ENCODE measurements at regions not wholly inside any gene's neighbourhood (a gene's known extent, or its start where the extent isn't known, plus 50 kb on each side); places are given as distances from the start of the nearest gene placed in this dataset.

DNA sequence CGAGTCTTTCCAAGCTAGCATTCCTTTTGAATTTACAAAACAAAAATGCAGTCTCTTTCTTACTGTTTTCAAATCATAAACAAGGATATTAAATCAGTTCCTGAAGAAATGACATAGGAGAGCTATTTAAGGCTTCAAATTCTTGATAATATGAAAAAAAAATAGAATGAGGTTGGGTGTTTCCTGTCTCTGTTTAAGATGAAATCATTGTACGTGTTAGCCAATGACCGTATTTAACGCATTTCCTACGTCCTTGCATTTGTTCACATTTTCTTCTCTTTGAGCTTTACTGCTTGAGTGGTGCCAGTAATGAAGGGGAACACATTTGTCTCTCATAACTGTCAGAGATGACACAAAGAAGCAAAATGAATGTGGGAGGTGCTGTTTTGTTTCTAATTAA is 821.3 kb downstream of the DIAPH3 start:
- no peaks in the 10 kb centered on the region for H3K4me1 Mint-ChIP-seq (ENCODE audit: low read depth, unreplicated experiment)
- intact Hi-C loops (cut with micrococcal nuclease; ENCODE audit: unreplicated experiment), result no loop called here
- no peak for DNase-seq
- H3K4me3 Mint-ChIP-seq (ENCODE audit: low read depth, unreplicated experiment), result no peak overlapping the region
- no peaks in the 10 kb centered on the region for H3K9me3 Mint-ChIP-seq (ENCODE audit: low read depth, unreplicated experiment)
- H3K36me3 Mint-ChIP-seq (ENCODE audit: insufficient read depth, unreplicated experiment), result no peaks in the 10 kb centered on the region
- CTCF ChIA-PET, result no interaction called here
- no TSS peak for BruUV-seq (replicated peaks)
- no peaks in the 10 kb centered on the region for H3K27me3 Mint-ChIP-seq (ENCODE audit: unreplicated experiment)
- no peak overlapping the region for H3K27ac Mint-ChIP-seq (ENCODE audit: unreplicated experiment)
- TF ChIP-seq, protein P1, sequence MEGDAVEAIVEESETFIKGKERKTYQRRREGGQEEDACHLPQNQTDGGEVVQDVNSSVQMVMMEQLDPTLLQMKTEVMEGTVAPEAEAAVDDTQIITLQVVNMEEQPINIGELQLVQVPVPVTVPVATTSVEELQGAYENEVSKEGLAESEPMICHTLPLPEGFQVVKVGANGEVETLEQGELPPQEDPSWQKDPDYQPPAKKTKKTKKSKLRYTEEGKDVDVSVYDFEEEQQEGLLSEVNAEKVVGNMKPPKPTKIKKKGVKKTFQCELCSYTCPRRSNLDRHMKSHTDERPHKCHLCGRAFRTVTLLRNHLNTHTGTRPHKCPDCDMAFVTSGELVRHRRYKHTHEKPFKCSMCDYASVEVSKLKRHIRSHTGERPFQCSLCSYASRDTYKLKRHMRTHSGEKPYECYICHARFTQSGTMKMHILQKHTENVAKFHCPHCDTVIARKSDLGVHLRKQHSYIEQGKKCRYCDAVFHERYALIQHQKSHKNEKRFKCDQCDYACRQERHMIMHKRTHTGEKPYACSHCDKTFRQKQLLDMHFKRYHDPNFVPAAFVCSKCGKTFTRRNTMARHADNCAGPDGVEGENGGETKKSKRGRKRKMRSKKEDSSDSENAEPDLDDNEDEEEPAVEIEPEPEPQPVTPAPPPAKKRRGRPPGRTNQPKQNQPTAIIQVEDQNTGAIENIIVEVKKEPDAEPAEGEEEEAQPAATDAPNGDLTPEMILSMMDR (IDR thresholded peaks at IDR 0.05; ENCODE audit: unreplicated experiment), result no peak

DNA sequence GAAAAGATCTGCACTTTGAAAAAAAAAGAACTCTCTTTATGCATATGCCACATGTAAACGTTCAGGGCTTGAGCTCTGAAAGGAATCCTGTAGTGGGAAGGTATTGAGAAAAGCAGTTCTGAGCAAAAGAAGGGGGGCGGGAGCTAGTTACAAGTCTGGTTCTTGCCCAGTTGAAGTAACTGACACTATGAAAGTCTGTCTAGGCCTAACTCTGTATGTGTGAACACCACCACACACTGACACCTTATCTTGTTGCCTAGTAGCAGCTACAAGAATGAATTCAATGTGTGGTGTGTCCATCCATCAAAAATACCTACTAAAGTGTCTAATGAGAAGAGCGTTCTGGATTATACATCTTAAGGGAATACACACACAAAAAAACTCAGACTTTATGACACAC is 820.6 kb downstream of the DIAPH3 start:
- Mint-ChIP-seq H3K36me3 (ENCODE audit: insufficient read depth, unreplicated experiment) (no peaks in the 10 kb centered on the region), H3K4me1 (ENCODE audit: low read depth, unreplicated experiment) (no peaks in the 10 kb centered on the region), H3K27ac (ENCODE audit: unreplicated experiment) (no peak overlapping the region), H3K9me3 (ENCODE audit: low read depth, unreplicated experiment) (no peaks in the 10 kb centered on the region), H3K27me3 (ENCODE audit: unreplicated experiment) (no peaks in the 10 kb centered on the region), H3K4me3 (ENCODE audit: low read depth, unreplicated experiment) (no peak overlapping the region)
- intact Hi-C loops (cut with micrococcal nuclease; ENCODE audit: unreplicated experiment), result no loop called here
- no TSS peak for BruUV-seq (replicated peaks)
- DNase-seq, result no peak
- CTCF ChIA-PET, result no interaction called here
- TF ChIP-seq, protein P1 (IDR thresholded peaks at IDR 0.05; ENCODE audit: unreplicated experiment), result no peak

DNA sequence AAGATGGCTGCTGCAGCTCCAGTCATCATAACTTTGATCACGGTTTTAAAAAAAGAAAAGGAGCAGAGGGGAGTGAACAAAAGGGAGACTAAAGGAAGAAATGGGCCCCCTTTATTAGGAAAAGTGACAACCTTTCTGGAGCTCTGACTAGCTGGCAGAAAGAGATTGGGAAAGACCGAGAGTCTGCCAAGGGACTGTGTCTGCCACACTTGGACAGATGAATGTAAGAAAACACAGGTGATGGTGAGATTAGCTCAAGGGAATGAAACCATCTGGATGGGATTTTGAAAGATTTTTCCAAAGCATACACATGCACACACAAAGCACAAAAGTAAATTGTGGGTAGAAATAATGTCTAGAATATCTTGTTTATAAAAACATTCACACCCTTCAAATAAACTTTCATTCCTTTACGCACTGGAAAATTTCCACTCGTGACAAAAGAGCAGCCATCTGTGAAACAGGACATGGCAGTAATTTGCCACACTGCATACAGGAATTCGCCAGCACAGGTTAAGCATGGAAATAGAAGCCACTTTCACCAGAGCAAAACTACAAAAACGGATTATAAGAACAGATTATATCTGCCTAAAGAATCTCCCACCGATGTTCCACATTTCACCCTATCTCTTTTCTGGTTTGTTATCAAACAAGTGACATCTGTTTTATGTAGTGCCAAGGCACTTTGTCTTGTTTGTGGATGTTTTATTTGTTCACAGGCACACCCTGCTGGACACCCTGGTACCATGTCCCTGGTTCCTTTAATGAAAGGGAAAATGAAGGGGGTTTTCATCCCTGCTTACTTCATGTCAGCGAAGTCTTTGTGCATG is 819.5 kb downstream of the DIAPH3 start:
- H3K27me3 Mint-ChIP-seq (ENCODE audit: unreplicated experiment), result no peaks in the 10 kb centered on the region
- H3K4me3 Mint-ChIP-seq (ENCODE audit: low read depth, unreplicated experiment), result no peak overlapping the region
- H3K4me1 Mint-ChIP-seq (ENCODE audit: low read depth, unreplicated experiment), result no peaks in the 10 kb centered on the region
- TF ChIP-seq, protein P1 (IDR thresholded peaks at IDR 0.05; ENCODE audit: unreplicated experiment), result no peak
- BruUV-seq (replicated peaks), result no TSS peak
- H3K9me3 Mint-ChIP-seq (ENCODE audit: low read depth, unreplicated experiment), result no peaks in the 10 kb centered on the region
- no peak for DNase-seq
- CTCF ChIA-PET, result no interaction called here
- no peak overlapping the region for H3K27ac Mint-ChIP-seq (ENCODE audit: unreplicated experiment)
- intact Hi-C loops (cut with micrococcal nuclease; ENCODE audit: unreplicated experiment), result no loop called here
- no peaks in the 10 kb centered on the region for H3K36me3 Mint-ChIP-seq (ENCODE audit: insufficient read depth, unreplicated experiment)

DNA sequence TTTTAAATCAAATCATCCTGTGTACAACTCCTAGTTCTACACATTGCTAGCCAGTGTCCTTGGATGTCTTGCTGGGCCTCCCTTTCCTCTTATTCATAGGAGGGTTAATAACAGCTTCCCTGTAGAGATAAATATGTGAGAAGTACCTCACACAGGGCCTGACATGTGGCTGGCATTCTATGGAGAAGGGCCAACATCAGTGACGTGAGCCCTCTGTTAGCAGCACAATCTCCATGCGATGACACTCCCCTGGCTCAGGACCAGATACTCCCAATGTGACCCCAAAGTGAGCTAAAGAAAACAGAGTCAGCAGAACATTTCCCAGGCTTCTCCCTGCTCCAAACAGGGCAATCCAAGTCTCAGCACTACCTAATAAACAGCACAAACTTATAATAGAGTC is 818.4 kb downstream of the DIAPH3 start:
- BruUV-seq (replicated peaks), result no TSS peak
- no peak overlapping the region for H3K27ac Mint-ChIP-seq (ENCODE audit: unreplicated experiment)
- H3K4me1 Mint-ChIP-seq (ENCODE audit: low read depth, unreplicated experiment), result no peaks in the 10 kb centered on the region
- TF ChIP-seq, protein P1 (IDR thresholded peaks at IDR 0.05; ENCODE audit: unreplicated experiment), result no peak
- no peaks in the 10 kb centered on the region for H3K9me3 Mint-ChIP-seq (ENCODE audit: low read depth, unreplicated experiment)
- intact Hi-C loops (cut with micrococcal nuclease; ENCODE audit: unreplicated experiment), result no loop called here
- no peak overlapping the region for H3K4me3 Mint-ChIP-seq (ENCODE audit: low read depth, unreplicated experiment)
- DNase-seq, result no peak
- CTCF ChIA-PET, result no interaction called here
- H3K36me3 Mint-ChIP-seq (ENCODE audit: insufficient read depth, unreplicated experiment), result no peaks in the 10 kb centered on the region
- no peaks in the 10 kb centered on the region for H3K27me3 Mint-ChIP-seq (ENCODE audit: unreplicated experiment)
